NCI-H345 treated with DMSO at 0.1 percent for 48 hours (cell line): ENCODE measurements at regions not wholly inside any gene's neighbourhood (a gene's known extent, or its start where the extent isn't known, plus 50 kb on each side); places are given as distances from the start of the nearest gene placed in this dataset.
A peak's percentile ranks its signal among the peaks of the same experiment; 100 is the strongest.

ENCODE experiments used
- DNase-seq: peaks from one replicate; lab custom pipeline; 2025; ENCODE audit not compliant: unreplicated experiment; lab: John Stamatoyannopoulos, UW

DNA sequence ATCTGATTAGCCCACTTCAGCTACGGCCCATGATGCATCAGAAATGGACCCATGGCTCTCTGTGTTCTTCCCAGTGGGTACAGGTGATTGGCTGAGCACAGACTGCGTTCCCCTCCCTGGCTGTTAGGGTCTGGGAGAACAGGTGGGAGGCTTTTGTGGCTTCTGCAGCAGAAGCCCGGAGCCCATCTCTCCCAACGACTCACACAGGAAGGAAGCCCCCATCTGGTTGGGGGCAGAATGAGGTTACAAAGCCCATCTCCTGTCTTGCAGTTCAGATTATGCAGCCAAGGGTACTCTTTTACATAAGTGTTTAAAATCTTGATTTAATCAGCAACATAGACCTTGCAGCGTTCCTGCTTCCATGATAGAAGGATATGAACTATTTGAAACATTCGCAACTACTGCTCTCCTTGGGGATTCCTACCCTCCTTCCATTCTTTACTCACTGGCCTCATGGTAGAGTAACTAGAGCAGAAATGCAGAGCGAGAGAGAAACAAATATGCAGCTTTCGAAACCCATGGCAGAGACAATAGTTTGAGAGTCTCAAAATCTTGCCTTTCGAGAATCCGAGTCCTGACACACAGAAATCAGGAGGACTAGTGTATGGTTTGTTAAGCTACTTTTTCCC, 291.3 kb downstream of the TLE3 start:
- no peak for DNase-seq

- no peak for DNase-seq
These were observed 290.0 kb downstream of the TLE3 start for GRCh38 chr15:69807721-69808120.

- no peak for DNase-seq
These were observed 289.0 kb downstream of the TLE3 start for GRCh38 chr15:69808756-69809155.

DNA sequence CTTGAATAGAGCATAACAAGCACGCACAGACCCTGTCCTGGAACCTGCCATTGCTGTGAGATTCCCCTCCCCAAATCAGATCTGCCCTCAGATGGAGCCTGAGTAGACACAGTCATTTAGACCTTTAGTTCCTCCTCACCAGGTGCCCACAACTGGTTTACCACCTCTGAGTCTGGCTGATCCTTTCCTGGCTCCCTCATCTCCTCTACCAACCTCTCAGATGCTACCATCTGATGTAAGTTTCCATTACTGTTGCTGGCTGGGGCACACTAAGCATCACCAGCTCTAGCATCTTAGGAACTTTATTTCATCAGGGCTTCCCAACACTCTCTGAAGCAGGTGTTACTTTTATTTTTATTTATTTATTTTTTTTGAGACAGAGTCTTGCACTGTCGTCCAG, 288.3 kb downstream of the TLE3 start:
- no peak for DNase-seq

- no peak for DNase-seq
These were observed 287.0 kb downstream of the TLE3 start for GRCh38 chr15:69810431-69811354.

GRCh38 chr15:69812861-69813261, 284.9 kb downstream of the TLE3 start:
- DNase-seq, result no peak

- no peak for DNase-seq
These were observed 283.8 kb downstream of the TLE3 start for GRCh38 chr15:69813881-69814280.

DNA sequence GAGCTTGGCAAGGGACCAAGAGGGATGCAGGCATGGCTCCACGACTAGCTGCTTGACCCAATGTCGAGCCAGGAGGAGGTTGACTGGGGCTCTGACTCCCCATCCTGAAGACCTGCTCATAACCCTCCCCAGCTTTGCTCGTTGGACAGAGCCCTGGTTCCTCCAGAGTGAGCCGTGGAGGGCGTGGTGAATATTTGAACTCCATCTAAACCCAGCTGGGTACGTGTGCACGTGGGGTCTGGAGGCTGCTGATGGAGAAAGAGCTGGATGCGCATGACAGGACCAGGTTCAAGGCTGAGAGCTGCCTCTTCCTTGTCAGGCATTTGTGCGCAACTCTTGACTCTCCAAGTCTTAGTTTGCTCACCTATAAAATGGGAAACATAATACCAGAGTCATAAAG, 282.8 kb downstream of the TLE3 start:
- DNase-seq, result no peak

DNA sequence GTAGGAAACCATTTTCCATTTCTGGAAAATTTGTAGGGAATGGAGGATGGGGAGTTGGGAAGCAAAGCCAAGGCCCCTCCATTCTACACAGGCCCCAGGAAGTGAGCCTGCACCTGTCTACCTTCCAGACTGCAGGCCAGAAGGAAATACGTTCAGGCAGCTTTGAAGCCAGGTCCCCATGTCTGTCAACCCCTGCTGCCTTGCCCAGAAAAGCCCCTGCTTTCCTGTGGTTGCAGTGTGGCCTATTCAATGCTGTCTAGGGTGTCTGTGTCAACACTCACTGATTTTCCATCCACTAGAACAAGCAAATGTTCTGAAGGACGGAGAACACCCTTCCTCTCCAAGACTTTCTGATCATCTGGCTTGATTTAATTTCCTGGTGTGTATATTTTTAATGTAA, 281.9 kb downstream of the TLE3 start:
- DNase-seq, result no peak

- DNase-seq, result no peak
These were observed 281.2 kb downstream of the TLE3 start for GRCh38 chr15:69816522-69816921.

DNA sequence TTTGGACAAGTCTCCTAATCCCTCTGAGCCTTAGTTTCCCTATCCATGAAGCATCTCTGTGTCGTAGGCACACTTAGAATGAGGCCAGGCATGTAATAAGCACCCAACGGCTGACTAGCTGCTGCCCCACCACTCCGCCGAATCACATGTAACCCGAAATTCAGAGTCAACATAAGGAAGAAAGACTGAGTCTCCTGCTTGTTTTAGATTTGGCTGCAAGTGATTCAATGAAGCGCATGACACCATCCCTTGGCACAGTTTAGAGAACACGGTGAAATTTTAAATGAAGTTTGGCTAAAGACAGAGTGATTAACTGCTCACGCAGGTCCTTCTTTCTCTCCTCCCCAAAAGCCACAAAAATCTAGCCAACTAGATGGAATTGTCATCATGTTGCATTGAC, 279.2 kb downstream of the TLE3 start:
- no peak for DNase-seq

- no peak for DNase-seq
These were observed 278.3 kb downstream of the TLE3 start for GRCh38 chr15:69819371-69819770.

DNA sequence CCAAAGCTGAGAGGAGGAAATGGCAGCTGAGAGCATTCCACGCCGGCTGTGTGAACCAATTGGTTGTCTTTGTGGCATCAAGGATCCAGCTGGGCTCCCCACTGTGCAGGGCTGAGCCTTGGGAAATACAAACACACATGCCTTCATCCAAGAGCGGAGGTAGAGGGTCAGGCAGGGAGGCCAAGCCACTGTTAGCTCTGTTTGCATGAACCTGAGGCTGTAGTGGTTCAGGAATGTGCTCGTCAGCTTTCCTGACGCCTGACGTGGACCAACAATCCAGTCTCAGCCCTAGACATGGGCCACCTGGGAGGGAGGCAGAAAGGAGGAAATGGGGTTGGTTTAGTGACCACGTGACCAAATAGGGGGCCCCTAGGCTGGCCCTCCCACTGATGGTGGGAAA, 276.9 kb downstream of the TLE3 start:
- DNase-seq, result no peak

- no peak for DNase-seq
These were observed 274.4 kb downstream of the TLE3 start for GRCh38 chr15:69823223-69823907.

- no peak for DNase-seq
These were observed 273.4 kb downstream of the TLE3 start for GRCh38 chr15:69824075-69824876.

GRCh38 chr15:69824877-69825406, 272.8 kb downstream of the TLE3 start:
- no peak for DNase-seq

GRCh38 chr15:69825941-69826818, 271.5 kb downstream of the TLE3 start:
- peak; percentile 82 for DNase-seq

DNA sequence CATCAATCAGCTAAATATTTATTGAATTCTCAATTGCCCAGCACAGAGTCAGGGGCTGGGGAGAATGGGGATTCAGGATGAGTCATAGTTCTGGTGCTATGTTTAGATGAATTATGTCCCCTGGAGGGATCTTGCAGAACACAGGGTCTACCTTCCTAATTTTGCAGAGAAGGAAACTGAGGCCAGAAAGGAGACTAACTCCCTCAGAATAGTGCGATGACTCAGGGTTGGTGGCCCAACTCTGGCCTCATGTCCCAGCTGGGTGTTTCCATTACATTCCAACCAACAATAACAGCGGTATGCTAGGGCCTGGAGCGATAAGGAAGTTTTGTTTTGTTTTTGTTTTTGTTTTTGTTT, 270.9 kb downstream of the TLE3 start:
- DNase-seq, result no peak

GRCh38 chr15:69827751-69828150, 270.0 kb downstream of the TLE3 start:
- DNase-seq, result no peak
